Activated naive CD8-positive, alpha-beta T cell treated with anti-CD3 and anti-CD28 coated beads for 36 hours (primary cell): ENCODE measurements at regions not wholly inside any gene's neighbourhood (a gene's known extent, or its start where the extent isn't known, plus 50 kb on each side); places are given as distances from the start of the nearest gene placed in this dataset.

Source experiments
- DNase-seq: peaks from one replicate; pipeline ENCODE4 v3.0.0; 2021
- H3K27ac Mint-ChIP-seq: one replicate; pipeline ENCODE4 v1.8.0; 2022; ENCODE audit warnings: mild to moderate bottlenecking, moderate library complexity, mixed read lengths
- H3K27me3 Mint-ChIP-seq: one replicate; pipeline ENCODE4 v1.8.0; 2022; ENCODE audit warnings: mild to moderate bottlenecking, mixed read lengths
- H3K36me3 Mint-ChIP-seq: one replicate; pipeline ENCODE4 v1.8.0; 2021; ENCODE audit warnings: mild to moderate bottlenecking, mixed read lengths
- H3K4me1 Mint-ChIP-seq: one replicate; pipeline ENCODE4 v1.8.0; 2021; ENCODE audit warnings: mixed read lengths
- H3K4me3 Mint-ChIP-seq: one replicate; pipeline ENCODE4 v1.8.0; 2022; ENCODE audit warnings: mild to moderate bottlenecking, moderate library complexity, mixed read lengths
- H3K9me3 Mint-ChIP-seq: one replicate; pipeline ENCODE4 v1.8.0; 2022; ENCODE audit warnings: mixed read lengths

GRCh38 chr6:8245726-8246125 is 143.4 kb upstream of the EEF1E1 start:
- no peaks in the 10 kb centered on the region for H3K9me3 Mint-ChIP-seq
- H3K36me3 Mint-ChIP-seq = no peaks in the 10 kb centered on the region
- peaks cover 3% of the 10 kb centered on the region for H3K27me3 Mint-ChIP-seq
- no peak overlapping the region for H3K27ac Mint-ChIP-seq
- H3K4me3 Mint-ChIP-seq = no peak overlapping the region
- DNase-seq = no peak
- H3K4me1 Mint-ChIP-seq = no peaks in the 10 kb centered on the region

- Mint-ChIP-seq H3K27me3 (peaks cover 7% of the 10 kb centered on the region), H3K4me3 (no peak overlapping the region), H3K27ac (no peak overlapping the region), H3K36me3 (no peaks in the 10 kb centered on the region), H3K9me3 (no peaks in the 10 kb centered on the region), H3K4me1 (no peaks in the 10 kb centered on the region)
- no peak for DNase-seq
Measured at GRCh38 chr6:8243475-8243874, 141.1 kb upstream of the EEF1E1 start.

GRCh38 chr6:8242885-8243284 is 140.5 kb upstream of the EEF1E1 start:
- H3K27me3 Mint-ChIP-seq = peaks cover 5% of the 10 kb centered on the region
- no peak overlapping the region for H3K4me3 Mint-ChIP-seq
- H3K36me3 Mint-ChIP-seq = no peaks in the 10 kb centered on the region
- H3K9me3 Mint-ChIP-seq = no peaks in the 10 kb centered on the region
- H3K4me1 Mint-ChIP-seq = no peaks in the 10 kb centered on the region
- no peak overlapping the region for H3K27ac Mint-ChIP-seq
- DNase-seq = no peak

- H3K36me3 Mint-ChIP-seq = no peaks in the 10 kb centered on the region
- no peak for DNase-seq
- no peak overlapping the region for H3K4me3 Mint-ChIP-seq
- H3K4me1 Mint-ChIP-seq = no peaks in the 10 kb centered on the region
- H3K27ac Mint-ChIP-seq = no peak overlapping the region
- peaks cover 7% of the 10 kb centered on the region for H3K27me3 Mint-ChIP-seq
- H3K9me3 Mint-ChIP-seq = no peaks in the 10 kb centered on the region
Measured at GRCh38 chr6:8240301-8240700, 138.0 kb upstream of the EEF1E1 start.

- no peaks in the 10 kb centered on the region for H3K9me3 Mint-ChIP-seq
- no peak for DNase-seq
- no peaks in the 10 kb centered on the region for H3K4me1 Mint-ChIP-seq
- no peak overlapping the region for H3K27ac Mint-ChIP-seq
- no peak overlapping the region for H3K4me3 Mint-ChIP-seq
- no peaks in the 10 kb centered on the region for H3K36me3 Mint-ChIP-seq
- peaks cover 14% of the 10 kb centered on the region for H3K27me3 Mint-ChIP-seq
Measured at GRCh38 chr6:8238773-8239683, 136.7 kb upstream of the EEF1E1 start.

GRCh38 chr6:8237668-8238067 is 135.3 kb upstream of the EEF1E1 start:
- Mint-ChIP-seq H3K27me3 (peaks cover 15% of the 10 kb centered on the region), H3K36me3 (no peaks in the 10 kb centered on the region), H3K4me3 (no peak overlapping the region), H3K9me3 (no peaks in the 10 kb centered on the region), H3K27ac (no peak overlapping the region), H3K4me1 (no peaks in the 10 kb centered on the region)
- DNase-seq = no peak

- Mint-ChIP-seq H3K9me3 (no peaks in the 10 kb centered on the region), H3K4me1 (no peaks in the 10 kb centered on the region), H3K36me3 (no peaks in the 10 kb centered on the region), H3K27me3 (peaks cover 15% of the 10 kb centered on the region), H3K4me3 (no peak overlapping the region), H3K27ac (no peak overlapping the region)
- no peak for DNase-seq
Measured at GRCh38 chr6:8236956-8237355, 134.6 kb upstream of the EEF1E1 start.

GRCh38 chr6:8234321-8234720 is 132.0 kb upstream of the EEF1E1 start:
- H3K9me3 Mint-ChIP-seq = no peaks in the 10 kb centered on the region
- no peak overlapping the region for H3K4me3 Mint-ChIP-seq
- H3K4me1 Mint-ChIP-seq = no peaks in the 10 kb centered on the region
- no peak for DNase-seq
- H3K27me3 Mint-ChIP-seq = peaks cover 12% of the 10 kb centered on the region
- H3K27ac Mint-ChIP-seq = no peak overlapping the region
- H3K36me3 Mint-ChIP-seq = no peaks in the 10 kb centered on the region

- no peaks in the 10 kb centered on the region for H3K9me3 Mint-ChIP-seq
- H3K4me3 Mint-ChIP-seq = no peak overlapping the region
- H3K36me3 Mint-ChIP-seq = no peaks in the 10 kb centered on the region
- H3K4me1 Mint-ChIP-seq = no peaks in the 10 kb centered on the region
- DNase-seq = no peak
- H3K27me3 Mint-ChIP-seq = peaks cover 12% of the 10 kb centered on the region
- no peak overlapping the region for H3K27ac Mint-ChIP-seq
Measured at GRCh38 chr6:8231956-8232355, 129.6 kb upstream of the EEF1E1 start.

- Mint-ChIP-seq H3K27ac (no peak overlapping the region), H3K36me3 (no peaks in the 10 kb centered on the region), H3K27me3 (peaks cover 7% of the 10 kb centered on the region), H3K4me3 (no peak overlapping the region), H3K4me1 (no peaks in the 10 kb centered on the region), H3K9me3 (no peaks in the 10 kb centered on the region)
- DNase-seq = no peak
Measured at GRCh38 chr6:8229915-8230756, 127.8 kb upstream of the EEF1E1 start.

GRCh38 chr6:8225113-8225512 is 122.8 kb upstream of the EEF1E1 start:
- no peaks in the 10 kb centered on the region for H3K9me3 Mint-ChIP-seq
- H3K4me3 Mint-ChIP-seq = no peak overlapping the region
- H3K27me3 Mint-ChIP-seq = no peaks in the 10 kb centered on the region
- no peak overlapping the region for H3K27ac Mint-ChIP-seq
- no peak for DNase-seq
- H3K4me1 Mint-ChIP-seq = no peaks in the 10 kb centered on the region
- no peaks in the 10 kb centered on the region for H3K36me3 Mint-ChIP-seq

GRCh38 chr6:8223678-8224077 is 121.3 kb upstream of the EEF1E1 start:
- H3K4me3 Mint-ChIP-seq = no peak overlapping the region
- no peaks in the 10 kb centered on the region for H3K36me3 Mint-ChIP-seq
- H3K9me3 Mint-ChIP-seq = no peaks in the 10 kb centered on the region
- peaks cover 6% of the 10 kb centered on the region for H3K27me3 Mint-ChIP-seq
- H3K4me1 Mint-ChIP-seq = no peaks in the 10 kb centered on the region
- no peak for DNase-seq
- no peak overlapping the region for H3K27ac Mint-ChIP-seq

GRCh38 chr6:8219352-8219943 is 117.1 kb upstream of the EEF1E1 start:
- Mint-ChIP-seq H3K27ac (no peak overlapping the region), H3K9me3 (no peaks in the 10 kb centered on the region), H3K4me3 (no peak overlapping the region), H3K4me1 (no peaks in the 10 kb centered on the region), H3K27me3 (peaks cover 16% of the 10 kb centered on the region), H3K36me3 (no peaks in the 10 kb centered on the region)
- DNase-seq = no peak

- Mint-ChIP-seq H3K36me3 (no peaks in the 10 kb centered on the region), H3K27ac (no peak overlapping the region), H3K27me3 (peaks cover 19% of the 10 kb centered on the region), H3K4me1 (no peaks in the 10 kb centered on the region), H3K9me3 (no peaks in the 10 kb centered on the region), H3K4me3 (no peak overlapping the region)
- no peak for DNase-seq
Measured at GRCh38 chr6:8218861-8219260, 116.5 kb upstream of the EEF1E1 start.

- H3K4me3 Mint-ChIP-seq = no peak overlapping the region
- no peak overlapping the region for H3K27ac Mint-ChIP-seq
- no peaks in the 10 kb centered on the region for H3K4me1 Mint-ChIP-seq
- no peak for DNase-seq
- no peaks in the 10 kb centered on the region for H3K36me3 Mint-ChIP-seq
- peaks cover 32% of the 10 kb centered on the region for H3K27me3 Mint-ChIP-seq
- H3K9me3 Mint-ChIP-seq = no peaks in the 10 kb centered on the region
Measured at GRCh38 chr6:8215631-8216030, 113.3 kb upstream of the EEF1E1 start.
